Uterus (tissue), 3 donors: ENCODE measurements at regions not wholly inside any gene's neighbourhood (a gene's known extent, or its start where the extent isn't known, plus 50 kb on each side); places are given as distances from the start of the nearest gene placed in this dataset.

Source experiments
- DNase-seq, 2 donors: peaks; one replicate each; pipeline ENCODE4 v3.0.0-alpha.2; 2019 to 2020
- H3K27ac ChIP-seq, 2 donors: fragments of 200-600 bp; sonication (generic); 1 replicate in 1 of 2; 2 replicates in 1 of 2; pipeline ENCODE4 v1.5.1; 2016 to 2018
- H3K27me3 ChIP-seq, 2 donors: fragments of 200-600 bp; sonication (generic); one replicate each; pipeline ENCODE4 v1.5.1; 2018 to 2019; ENCODE audit warnings: control low read depth in 1 of 2
- H3K36me3 ChIP-seq, 2 donors: fragments of 200-600 bp; sonication (generic); one replicate each; pipeline ENCODE4 v1.5.1; 2019; ENCODE audit warnings: control low read depth in 1 of 2
- H3K4me1 ChIP-seq, 2 donors: fragments of 200-600 bp; sonication (generic); one replicate each; pipeline ENCODE4 v1.5.1; 2018 to 2019; ENCODE audit warnings: control low read depth in 1 of 2
- H3K4me3 ChIP-seq, 2 donors: fragments of 200-600 bp; sonication (generic); 1 replicate in 1 of 2; 2 replicates in 1 of 2; pipeline ENCODE4 v1.5.1; 2018 to 2019; ENCODE audit warnings: mild to moderate bottlenecking in 1 of 2
- H3K9me3 ChIP-seq, 2 donors: fragments of 200-600 bp; sonication (generic); one replicate each; pipeline ENCODE4 v1.5.1; 2019; ENCODE audit warnings: control low read depth in 1 of 2
- POLR2A ChIP-seq, 2 donors: fragments of 450-650 bp; IDR thresholded peaks; one replicate each; pipeline ENCODE4 v1.6.1; 2016; ENCODE audit warnings: antibody characterized with exemption in 2 of 2, mild to moderate bottlenecking in 1 of 2, moderate library complexity in 1 of 2
- intact Hi-C: fragments of 100-400 bp; cut with DNase I; formaldehyde crosslinking; loops from one replicate; pipeline ENCODE4 v1.15.1; 2023; ENCODE audit warnings: low total_unique reads
- TF ChIP-seq, protein P1 (sequence below), 4 experiments: fragments of 200-600 bp in 2 of 4; fragments of 450-650 bp in 2 of 4; sonication (generic) in 2 of 4; IDR thresholded peaks; one replicate each; pipeline ENCODE4 v1.5.1; 2016 to 2019; ENCODE audit warnings: antibody characterized with exemption in 4 of 4, mild to moderate bottlenecking in 2 of 4, moderate library complexity in 1 of 4
- donor health status: DM: yes; HTN: yes; CAD: no.

DNA sequence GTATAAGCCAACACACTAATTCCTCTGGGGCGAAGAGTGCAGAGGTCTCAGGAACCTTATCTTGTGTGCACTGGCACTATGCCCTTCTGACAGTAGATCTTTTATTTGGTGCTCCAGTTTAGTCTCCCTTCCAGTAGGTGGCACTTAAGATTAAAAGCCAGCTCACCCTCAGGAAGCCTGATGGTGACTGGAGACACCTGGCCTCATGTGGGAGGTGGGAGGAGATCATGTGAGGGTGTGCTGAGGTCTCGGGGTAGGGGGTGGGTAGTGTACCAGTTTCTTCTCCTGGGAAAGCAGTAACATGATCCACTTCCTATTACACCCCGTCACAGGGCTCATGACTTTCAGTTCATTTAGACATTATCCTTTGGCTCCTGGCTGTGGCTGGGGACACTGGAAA lies 654.9 kb downstream of the ADCYAP1 start:
- Histone ChIP-seq H3K9me3 (no peaks in the 10 kb centered on the region), H3K4me3 (no peak overlapping the region), H3K4me1 (no peaks in the 10 kb centered on the region), H3K27me3 (no peaks in the 10 kb centered on the region), H3K27ac (no peak overlapping the region), H3K36me3 (no peaks in the 10 kb centered on the region)
- DNase-seq = no peak
- intact Hi-C loops = no loop called here
- TF ChIP-seq POLR2A (IDR thresholded peaks at IDR 0.05) = no peak
- TF ChIP-seq, protein P1, sequence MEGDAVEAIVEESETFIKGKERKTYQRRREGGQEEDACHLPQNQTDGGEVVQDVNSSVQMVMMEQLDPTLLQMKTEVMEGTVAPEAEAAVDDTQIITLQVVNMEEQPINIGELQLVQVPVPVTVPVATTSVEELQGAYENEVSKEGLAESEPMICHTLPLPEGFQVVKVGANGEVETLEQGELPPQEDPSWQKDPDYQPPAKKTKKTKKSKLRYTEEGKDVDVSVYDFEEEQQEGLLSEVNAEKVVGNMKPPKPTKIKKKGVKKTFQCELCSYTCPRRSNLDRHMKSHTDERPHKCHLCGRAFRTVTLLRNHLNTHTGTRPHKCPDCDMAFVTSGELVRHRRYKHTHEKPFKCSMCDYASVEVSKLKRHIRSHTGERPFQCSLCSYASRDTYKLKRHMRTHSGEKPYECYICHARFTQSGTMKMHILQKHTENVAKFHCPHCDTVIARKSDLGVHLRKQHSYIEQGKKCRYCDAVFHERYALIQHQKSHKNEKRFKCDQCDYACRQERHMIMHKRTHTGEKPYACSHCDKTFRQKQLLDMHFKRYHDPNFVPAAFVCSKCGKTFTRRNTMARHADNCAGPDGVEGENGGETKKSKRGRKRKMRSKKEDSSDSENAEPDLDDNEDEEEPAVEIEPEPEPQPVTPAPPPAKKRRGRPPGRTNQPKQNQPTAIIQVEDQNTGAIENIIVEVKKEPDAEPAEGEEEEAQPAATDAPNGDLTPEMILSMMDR (IDR thresholded peaks at IDR 0.05) = no peak

DNA sequence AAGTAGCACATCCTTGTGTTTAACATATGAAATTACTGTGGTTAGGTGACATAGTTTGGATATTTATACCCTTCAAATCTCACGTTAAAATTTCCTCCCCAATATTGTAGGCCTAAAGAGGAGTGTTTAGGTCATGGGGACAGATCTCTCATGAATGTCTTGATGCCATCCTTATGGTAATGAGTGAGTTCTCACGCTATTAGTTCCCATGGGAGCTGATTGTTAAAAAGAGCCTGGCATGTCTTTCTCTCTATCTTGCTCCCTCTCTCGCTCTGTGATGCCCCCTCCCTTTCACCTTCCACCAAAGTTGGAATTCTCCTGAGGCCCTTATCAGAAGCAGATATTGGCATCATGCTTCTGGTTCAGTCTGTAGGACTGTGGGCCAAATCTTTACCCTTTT lies 660.1 kb downstream of the ADCYAP1 start:
- intact Hi-C loops = no loop called here

DNA sequence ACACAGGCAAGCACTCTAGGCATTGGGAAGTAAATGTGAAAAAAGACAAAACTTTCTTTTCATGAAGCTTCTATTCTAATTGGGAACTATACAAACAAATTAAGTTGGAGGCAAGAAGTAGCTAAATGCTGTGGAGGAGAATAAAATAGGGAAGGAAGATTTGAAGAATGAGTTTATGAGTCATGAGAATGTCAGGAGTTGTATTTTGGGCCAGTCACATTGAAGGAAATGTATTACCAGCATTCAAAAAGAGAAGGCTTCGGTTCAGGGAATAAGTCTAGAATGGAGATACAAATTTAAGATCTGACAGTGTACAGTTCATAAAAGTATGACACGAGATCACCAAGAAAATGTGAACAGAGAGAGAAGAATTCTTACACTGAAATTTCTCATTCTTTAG lies 666.5 kb downstream of the ADCYAP1 start:
- Histone ChIP-seq H3K4me1 (no peaks in the 10 kb centered on the region), H3K9me3 (no peaks in the 10 kb centered on the region), H3K27ac (no peak overlapping the region), H3K27me3 (no peaks in the 10 kb centered on the region), H3K36me3 (no peaks in the 10 kb centered on the region), H3K4me3 (no peak overlapping the region)
- TF ChIP-seq, protein P1 (IDR thresholded peaks at IDR 0.05) = no peak
- no peak for TF ChIP-seq POLR2A (IDR thresholded peaks at IDR 0.05)
- no peak for DNase-seq
- intact Hi-C loops = no loop called here

More for the DNA sequence above, 660.1 kb downstream of the ADCYAP1 start:
- H3K36me3 ChIP-seq = no peaks in the 10 kb centered on the region
- no peaks in the 10 kb centered on the region for H3K4me1 ChIP-seq
- no peak overlapping the region for H3K27ac ChIP-seq
- no peaks in the 10 kb centered on the region for H3K9me3 ChIP-seq
- no peak for DNase-seq
- H3K4me3 ChIP-seq = no peak overlapping the region
- no peaks in the 10 kb centered on the region for H3K27me3 ChIP-seq
- TF ChIP-seq POLR2A (IDR thresholded peaks at IDR 0.05) = no peak
- TF ChIP-seq, protein P1 (IDR thresholded peaks at IDR 0.05) = no peak

DNA sequence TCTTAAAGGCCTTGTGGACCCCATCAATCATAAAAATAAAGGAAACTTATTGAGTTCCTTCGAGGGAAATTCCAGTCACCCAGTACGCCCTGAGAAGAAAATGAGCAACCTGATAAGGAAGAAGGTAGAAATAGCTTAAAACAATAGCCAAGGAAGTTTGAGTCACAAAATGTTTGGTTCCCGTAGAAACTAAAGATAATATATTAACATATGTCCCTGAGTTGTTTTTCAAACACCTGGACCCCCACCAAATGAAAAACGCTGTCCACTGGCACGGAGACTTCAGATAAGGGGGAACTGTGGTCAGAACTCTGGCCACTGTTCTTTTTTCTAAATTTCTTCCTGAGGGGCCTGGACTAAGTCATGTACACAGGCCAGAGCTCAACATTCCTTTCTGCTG lies 669.1 kb downstream of the ADCYAP1 start:
- Histone ChIP-seq H3K9me3 (no peaks in the 10 kb centered on the region), H3K36me3 (no peaks in the 10 kb centered on the region), H3K4me3 (no peak overlapping the region), H3K4me1 (no peaks in the 10 kb centered on the region), H3K27ac (no peak overlapping the region), H3K27me3 (no peaks in the 10 kb centered on the region)
- TF ChIP-seq POLR2A (IDR thresholded peaks at IDR 0.05) = no peak
- TF ChIP-seq, protein P1 (IDR thresholded peaks at IDR 0.05) = no peak
- intact Hi-C loops = no loop called here
- no peak for DNase-seq

DNA sequence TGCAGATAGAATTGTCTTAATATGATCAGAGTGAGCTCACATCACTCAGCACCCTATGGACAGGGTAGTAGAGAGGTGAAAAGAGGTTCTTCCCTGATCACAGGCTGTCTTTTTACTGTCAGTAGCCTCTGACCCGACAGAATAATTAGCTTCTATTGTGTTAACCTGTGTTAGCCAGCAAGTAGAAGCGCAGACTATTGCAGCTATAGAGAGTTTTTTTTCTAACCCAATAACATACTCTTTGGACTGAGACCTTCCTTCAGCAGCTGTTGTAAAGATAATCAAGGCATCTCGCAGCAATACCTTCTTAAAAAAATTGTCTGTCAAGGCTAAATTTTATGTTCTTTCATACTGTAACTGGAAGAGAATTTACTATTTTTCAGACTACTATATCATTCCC lies 670.4 kb downstream of the ADCYAP1 start:
- DNase-seq = no peak
- Histone ChIP-seq H3K4me3 (no peak overlapping the region), H3K27ac (no peak overlapping the region), H3K27me3 (no peaks in the 10 kb centered on the region), H3K36me3 (no peaks in the 10 kb centered on the region), H3K4me1 (no peaks in the 10 kb centered on the region), H3K9me3 (no peaks in the 10 kb centered on the region)
- TF ChIP-seq POLR2A (IDR thresholded peaks at IDR 0.05) = no peak
- TF ChIP-seq, protein P1 (IDR thresholded peaks at IDR 0.05) = no peak
- intact Hi-C loops = no loop called here
